ENCODE measurements at regions not wholly inside any gene's neighbourhood (a gene's known extent, or its start where the extent isn't known, plus 50 kb on each side); places are given as distances from the start of the nearest gene placed in this dataset.
"Not testable (repeated sequence)": the region's sequence is repeated elsewhere in the genome, so short reads cannot be mapped to it uniquely, and the experiment has no call there.

DNA sequence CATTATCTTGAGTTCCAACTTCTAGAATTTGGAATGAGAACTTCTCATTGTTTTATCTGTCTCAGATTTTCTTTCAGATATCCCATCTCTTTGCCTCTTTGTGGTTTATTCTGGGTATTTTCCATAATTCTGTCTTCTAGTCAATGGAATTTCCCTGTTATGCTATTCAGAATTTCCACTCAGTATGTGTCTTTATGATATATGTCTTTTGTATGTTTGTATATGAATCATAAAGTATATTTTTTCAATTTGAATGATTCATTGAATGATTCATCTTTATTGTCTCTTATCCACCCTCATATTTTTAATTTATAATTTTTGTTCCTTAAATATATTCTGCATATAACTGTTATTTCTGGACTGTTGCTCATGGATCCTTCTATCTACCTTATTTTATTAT is 729.7 kb upstream of the GOT2 start:
- no peak for DNase-seq (ENCODE audit: low read depth)
- TF ChIP-seq, protein P1, sequence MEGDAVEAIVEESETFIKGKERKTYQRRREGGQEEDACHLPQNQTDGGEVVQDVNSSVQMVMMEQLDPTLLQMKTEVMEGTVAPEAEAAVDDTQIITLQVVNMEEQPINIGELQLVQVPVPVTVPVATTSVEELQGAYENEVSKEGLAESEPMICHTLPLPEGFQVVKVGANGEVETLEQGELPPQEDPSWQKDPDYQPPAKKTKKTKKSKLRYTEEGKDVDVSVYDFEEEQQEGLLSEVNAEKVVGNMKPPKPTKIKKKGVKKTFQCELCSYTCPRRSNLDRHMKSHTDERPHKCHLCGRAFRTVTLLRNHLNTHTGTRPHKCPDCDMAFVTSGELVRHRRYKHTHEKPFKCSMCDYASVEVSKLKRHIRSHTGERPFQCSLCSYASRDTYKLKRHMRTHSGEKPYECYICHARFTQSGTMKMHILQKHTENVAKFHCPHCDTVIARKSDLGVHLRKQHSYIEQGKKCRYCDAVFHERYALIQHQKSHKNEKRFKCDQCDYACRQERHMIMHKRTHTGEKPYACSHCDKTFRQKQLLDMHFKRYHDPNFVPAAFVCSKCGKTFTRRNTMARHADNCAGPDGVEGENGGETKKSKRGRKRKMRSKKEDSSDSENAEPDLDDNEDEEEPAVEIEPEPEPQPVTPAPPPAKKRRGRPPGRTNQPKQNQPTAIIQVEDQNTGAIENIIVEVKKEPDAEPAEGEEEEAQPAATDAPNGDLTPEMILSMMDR (conservative IDR thresholded peaks at IDR 0.05; ENCODE audit: low read depth, low read length): no peak

DNA sequence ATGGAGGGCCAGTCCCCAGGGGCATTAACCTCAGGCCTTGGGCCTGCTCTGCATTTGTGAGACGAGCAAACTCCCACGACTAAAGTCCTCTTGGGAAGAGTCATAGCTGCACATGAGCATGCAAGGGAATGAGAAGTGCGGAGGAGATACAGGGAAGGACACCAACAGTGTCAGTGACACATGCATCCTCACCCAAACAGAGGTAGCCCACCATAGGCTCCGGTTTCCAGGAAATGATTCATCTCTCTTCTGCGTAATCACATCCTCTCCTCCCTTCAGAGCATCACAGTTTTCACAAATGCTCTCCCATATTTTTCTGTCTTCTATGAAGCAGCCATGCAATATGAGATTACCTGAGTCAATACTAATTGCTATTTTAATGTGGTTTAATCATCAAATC is 725.7 kb upstream of the GOT2 start:
- no peak for DNase-seq (ENCODE audit: low read depth)
- TF ChIP-seq, protein P1 (conservative IDR thresholded peaks at IDR 0.05; ENCODE audit: low read depth, low read length): no peak
- H3K4me3 ChIP-seq (ENCODE audit: low read length): no peak overlapping the region

More for the DNA sequence above, 729.7 kb upstream of the GOT2 start:
- no peak overlapping the region for H3K4me3 ChIP-seq (ENCODE audit: low read length)

DNA sequence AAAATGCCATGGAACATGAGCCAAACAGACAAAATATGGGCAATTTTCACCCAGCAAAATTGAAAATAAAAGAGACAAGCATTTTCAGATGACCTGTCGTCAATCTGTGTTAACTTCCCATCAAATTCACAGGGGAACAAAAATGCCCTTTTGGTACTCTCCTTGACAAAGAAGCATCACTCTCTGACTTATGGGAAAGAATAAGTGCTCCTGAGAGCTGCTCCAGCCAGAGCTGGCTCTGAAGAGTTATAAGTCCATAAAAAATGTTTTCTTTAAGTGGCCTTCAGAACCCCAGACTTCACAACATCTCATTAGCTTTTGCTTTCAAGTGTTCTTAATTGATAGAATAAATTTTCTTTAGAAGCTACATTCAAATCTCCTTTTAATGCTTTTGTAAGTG is 721.4 kb upstream of the GOT2 start:
- no peak overlapping the region for H3K4me3 ChIP-seq (ENCODE audit: low read length)
- TF ChIP-seq, protein P1 (conservative IDR thresholded peaks at IDR 0.05; ENCODE audit: low read depth, low read length): no peak
- no peak for DNase-seq (ENCODE audit: low read depth)

DNA sequence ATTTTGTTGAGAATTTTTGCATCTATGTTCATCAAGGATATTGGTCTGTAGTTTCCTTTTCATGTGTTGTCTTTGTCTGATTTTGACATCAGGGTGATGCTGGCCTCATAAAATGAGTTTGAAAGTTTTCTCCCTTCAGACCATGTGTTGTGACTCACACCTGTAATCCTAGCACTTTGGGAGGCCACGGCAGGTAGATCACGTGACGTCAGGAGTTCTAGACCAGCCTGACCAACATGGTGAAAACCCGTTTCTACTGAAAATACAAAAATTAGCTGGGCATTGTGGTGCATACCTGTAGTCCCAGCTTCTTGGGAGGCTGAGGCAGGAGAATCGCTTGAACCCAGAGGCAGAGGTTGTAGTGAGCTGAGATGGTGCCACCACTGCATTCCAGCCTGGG is 716.4 kb upstream of the GOT2 start:
- not testable (repeated sequence) for H3K4me3 ChIP-seq (ENCODE audit: low read length); DNase-seq (ENCODE audit: low read depth)

- H3K4me3 ChIP-seq (ENCODE audit: low read length): no peak overlapping the region
- TF ChIP-seq, protein P1 (conservative IDR thresholded peaks at IDR 0.05; ENCODE audit: low read depth, low read length): no peak
- DNase-seq (ENCODE audit: low read depth): no peak
Measured at GRCh38 chr16:59440502-59440901, 706.4 kb upstream of the GOT2 start.

DNA sequence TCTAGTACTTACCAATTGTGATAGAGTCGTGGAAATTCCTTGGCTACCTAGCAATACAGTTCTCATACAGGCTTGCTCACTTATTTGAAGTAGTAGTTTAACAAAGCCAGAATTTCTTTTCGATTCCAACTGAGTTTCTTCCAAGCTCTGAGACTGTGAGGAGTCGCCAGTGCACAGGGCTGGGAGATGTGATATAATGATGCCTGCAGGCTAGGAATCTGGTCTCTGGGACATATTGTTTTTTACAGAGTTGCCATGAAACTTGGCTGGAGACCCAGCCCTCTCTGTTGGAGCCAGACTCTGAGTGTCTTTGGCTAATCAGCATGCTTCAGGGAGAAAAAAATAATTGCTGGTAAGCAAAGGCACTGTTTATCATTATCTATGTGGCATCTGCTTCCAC is 698.8 kb upstream of the GOT2 start:
- DNase-seq (ENCODE audit: low read depth): no peak
- TF ChIP-seq, protein P1 (conservative IDR thresholded peaks at IDR 0.05; ENCODE audit: low read depth, low read length): no peak
- H3K4me3 ChIP-seq (ENCODE audit: low read length): no peak overlapping the region

DNA sequence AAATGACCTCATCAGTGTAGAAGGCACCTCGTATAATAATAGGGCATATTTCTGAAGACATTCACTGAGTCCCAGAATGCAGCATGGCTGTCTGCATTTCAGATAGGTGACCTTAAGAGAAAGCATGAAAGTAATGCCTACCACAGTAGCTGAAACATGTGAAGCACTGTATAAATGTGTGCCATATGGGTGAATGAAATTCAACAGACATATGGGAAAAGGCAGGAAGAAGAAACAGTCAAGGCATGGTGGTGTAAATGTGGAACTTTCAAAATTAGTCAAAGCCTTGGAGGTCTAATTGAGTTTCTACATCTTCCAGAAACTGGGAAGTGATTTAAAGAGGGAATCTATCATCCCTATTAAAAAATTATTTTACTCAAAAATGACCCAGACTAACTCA is 698.2 kb upstream of the GOT2 start:
- no peak for DNase-seq (ENCODE audit: low read depth)
- no peak overlapping the region for H3K4me3 ChIP-seq (ENCODE audit: low read length)
- TF ChIP-seq, protein P1 (conservative IDR thresholded peaks at IDR 0.05; ENCODE audit: low read depth, low read length): no peak

DNA sequence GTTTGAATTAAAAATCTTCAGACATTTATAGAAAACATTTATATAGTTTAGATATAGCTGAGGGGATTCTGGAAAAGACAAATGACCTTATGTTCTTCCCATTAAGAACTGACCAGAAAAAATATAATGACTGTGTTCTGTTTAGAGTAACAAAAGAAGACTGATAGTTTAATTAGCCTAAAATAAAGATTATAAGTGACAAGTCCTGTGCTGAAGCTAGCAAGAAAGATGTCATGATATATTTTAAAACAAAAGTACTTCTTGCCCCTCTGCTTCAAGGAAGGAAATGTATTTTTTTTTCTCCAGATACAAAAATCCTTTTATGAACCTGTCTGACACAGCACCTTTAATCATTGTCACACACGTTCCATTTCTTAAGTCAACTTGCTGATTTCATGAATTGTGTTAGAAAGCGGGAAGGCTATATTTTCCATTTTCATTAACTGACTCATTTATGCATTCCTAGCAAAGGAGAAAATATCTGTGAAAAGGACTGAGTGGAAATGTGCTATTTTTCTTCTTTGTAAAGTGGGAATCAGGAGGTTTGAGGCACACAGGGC is 690.7 kb upstream of the GOT2 start:
- no peak overlapping the region for H3K4me3 ChIP-seq (ENCODE audit: low read length)
- TF ChIP-seq, protein P1 (conservative IDR thresholded peaks at IDR 0.05; ENCODE audit: low read depth, low read length): no peak
- DNase-seq (ENCODE audit: low read depth): no peak
